Activated CD4-positive, alpha-beta memory T cell treated with anti-CD3 and anti-CD28 coated beads, Interleukin-2, amount 10 ng/mL, durations not matched to agents 7 days and 5 days (primary cell): ENCODE measurements at regions not wholly inside any gene's neighbourhood (a gene's known extent, or its start where the extent isn't known, plus 50 kb on each side); places are given as distances from the start of the nearest gene placed in this dataset.

Experiments
- CTCF ChIA-PET: fragments of 350-600 bp; sonication (Branson Sonifier 250); formaldehyde crosslinking; loops from one replicate; lab custom pipeline; 2021; ENCODE audit warnings: antibody characterized with exemption, inconsistent platforms; lab: Charles Lee
- POLR2A ChIA-PET: fragments of 350-600 bp; sonication (Branson Sonifier 250); formaldehyde crosslinking; loops from one replicate; lab custom pipeline; 2021; ENCODE audit warnings: antibody characterized with exemption; lab: Charles Lee
- DNase-seq: peaks from one replicate; pipeline ENCODE4 v3.0.0-alpha.2; 2020
- H3K27ac Mint-ChIP-seq: one replicate; pipeline ENCODE4 v1.8.0; 2021; ENCODE audit warnings: mild to moderate bottlenecking, mixed read lengths
- H3K27me3 Mint-ChIP-seq: one replicate; pipeline ENCODE4 v1.8.0; 2021; ENCODE audit warnings: mixed read lengths
- H3K36me3 Mint-ChIP-seq: one replicate; pipeline ENCODE4 v1.8.0; 2021; ENCODE audit warnings: low read depth, mixed read lengths
- H3K4me1 Mint-ChIP-seq: one replicate; pipeline ENCODE4 v1.8.0; 2021; ENCODE audit warnings: mixed read lengths
- H3K4me3 Mint-ChIP-seq: one replicate; pipeline ENCODE4 v1.8.0; 2021; ENCODE audit warnings: mild to moderate bottlenecking, mixed read lengths
- H3K9me3 Mint-ChIP-seq: one replicate; pipeline ENCODE4 v1.8.0; 2021; ENCODE audit warnings: mixed read lengths

DNA sequence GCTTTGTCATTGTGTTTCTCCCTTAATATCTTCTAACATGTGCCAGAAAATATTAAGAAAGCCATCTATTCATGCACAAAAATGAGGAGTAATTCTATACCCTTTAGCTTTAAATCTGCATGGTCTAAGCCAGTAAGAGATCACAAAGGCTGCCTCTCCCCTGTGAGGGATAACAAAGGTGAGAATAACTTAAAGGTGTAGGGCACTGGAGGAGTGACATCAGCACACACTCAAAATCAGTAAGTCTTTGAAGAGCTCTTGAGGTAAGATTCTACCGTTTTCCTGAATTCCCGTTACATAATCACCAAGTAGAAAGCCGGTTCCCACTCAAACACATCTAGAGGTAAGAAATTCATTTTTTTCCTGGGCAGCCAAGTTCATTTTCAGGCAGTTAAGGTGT, 123.9 kb upstream of the SULT1C3 start:
- Mint-ChIP-seq H3K4me3 (no peak overlapping the region), H3K9me3 (peaks cover 3% of the 10 kb centered on the region), H3K36me3 (no peaks in the 10 kb centered on the region), H3K27ac (no peak overlapping the region), H3K27me3 (no peaks in the 10 kb centered on the region), H3K4me1 (no peaks in the 10 kb centered on the region)
- CTCF ChIA-PET = no interaction called here
- POLR2A ChIA-PET = no interaction called here
- DNase-seq = no peak

DNA sequence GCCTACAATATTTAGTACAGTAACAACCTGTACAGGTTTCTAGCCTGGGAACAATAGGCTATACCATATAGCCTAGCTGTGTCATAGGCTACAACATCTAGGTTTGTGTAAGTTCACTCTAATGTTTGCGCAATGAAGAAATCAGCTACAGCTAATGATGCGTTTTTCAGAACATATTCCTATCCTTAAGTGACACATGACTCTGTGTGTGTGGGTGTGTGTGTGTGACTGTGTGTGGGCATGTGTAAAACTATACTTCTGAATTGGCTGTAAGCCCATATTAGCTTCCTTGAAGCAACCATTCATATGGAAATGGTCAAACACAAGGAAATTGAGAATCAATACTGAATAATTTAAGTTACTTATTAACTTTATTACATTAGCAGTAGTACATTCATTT, 120.8 kb upstream of the SULT1C3 start:
- Mint-ChIP-seq H3K27me3 (no peaks in the 10 kb centered on the region), H3K9me3 (no peaks in the 10 kb centered on the region), H3K4me3 (no peak overlapping the region), H3K36me3 (no peaks in the 10 kb centered on the region), H3K4me1 (no peaks in the 10 kb centered on the region), H3K27ac (no peak overlapping the region)
- ChIA-PET CTCF (interaction anchor here (1.3 kb wide), 1 partner anchor 22 kb away, joined by 3 read pairs; no protein-coding TSS in a partner anchor), POLR2A (no interaction called here)
- DNase-seq = no peak

GRCh38 chr2:108119492-108119891, 120.3 kb upstream of the SULT1C3 start:
- Mint-ChIP-seq H3K36me3 (no peaks in the 10 kb centered on the region), H3K4me3 (no peak overlapping the region), H3K27ac (no peak overlapping the region), H3K27me3 (no peaks in the 10 kb centered on the region), H3K4me1 (no peaks in the 10 kb centered on the region), H3K9me3 (no peaks in the 10 kb centered on the region)
- ChIA-PET CTCF (interaction anchor here (1.3 kb wide), 1 partner anchor 22 kb away, joined by 3 read pairs; no protein-coding TSS in a partner anchor), POLR2A (no interaction called here)
- DNase-seq = no peak

GRCh38 chr2:108124736-108125495, 114.9 kb upstream of the SULT1C3 start:
- Mint-ChIP-seq H3K27ac (no peak overlapping the region), H3K4me3 (no peak overlapping the region), H3K27me3 (no peaks in the 10 kb centered on the region), H3K9me3 (no peaks in the 10 kb centered on the region), H3K4me1 (no peaks in the 10 kb centered on the region), H3K36me3 (no peaks in the 10 kb centered on the region)
- ChIA-PET POLR2A (no interaction called here), CTCF (no interaction called here)
- no peak for DNase-seq

- Mint-ChIP-seq H3K27ac (no peak overlapping the region), H3K9me3 (no peaks in the 10 kb centered on the region), H3K4me1 (no peaks in the 10 kb centered on the region), H3K4me3 (no peak overlapping the region), H3K27me3 (no peaks in the 10 kb centered on the region), H3K36me3 (no peaks in the 10 kb centered on the region)
- ChIA-PET POLR2A (no interaction called here), CTCF (no interaction called here)
- DNase-seq = no peak
Observed at GRCh38 chr2:108125581-108125980, 114.2 kb upstream of the SULT1C3 start.

- ChIA-PET POLR2A (no interaction called here), CTCF (no interaction called here)
- Mint-ChIP-seq H3K4me3 (no peak overlapping the region), H3K36me3 (no peaks in the 10 kb centered on the region), H3K27ac (no peak overlapping the region), H3K9me3 (no peaks in the 10 kb centered on the region), H3K4me1 (no peaks in the 10 kb centered on the region), H3K27me3 (no peaks in the 10 kb centered on the region)
- DNase-seq = no peak
Observed at GRCh38 chr2:108128249-108128648, 111.5 kb upstream of the SULT1C3 start.

DNA sequence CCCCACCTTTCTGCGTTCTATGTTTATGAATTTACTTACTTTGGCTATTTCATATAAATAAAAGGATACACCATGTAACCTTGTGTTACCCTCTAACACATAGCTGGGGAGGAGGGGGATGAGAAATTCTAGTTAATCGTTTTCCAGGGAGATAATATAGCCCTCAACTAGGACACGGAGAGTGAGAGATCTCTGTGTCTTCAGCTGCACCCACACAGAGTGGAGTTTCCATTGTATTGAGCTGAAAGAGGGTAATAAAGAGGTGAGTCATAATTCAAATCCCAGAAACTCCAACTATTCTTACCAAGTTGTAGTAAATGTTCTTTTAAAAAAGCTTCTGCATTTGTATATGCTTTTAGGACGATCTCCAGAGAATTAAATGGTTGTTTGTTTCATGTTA, 110.1 kb upstream of the SULT1C3 start:
- no peak overlapping the region for H3K27ac Mint-ChIP-seq
- no peak for DNase-seq
- H3K9me3 Mint-ChIP-seq = no peaks in the 10 kb centered on the region
- no peaks in the 10 kb centered on the region for H3K27me3 Mint-ChIP-seq
- POLR2A ChIA-PET = no interaction called here
- CTCF ChIA-PET = no interaction called here
- no peaks in the 10 kb centered on the region for H3K36me3 Mint-ChIP-seq
- no peak overlapping the region for H3K4me3 Mint-ChIP-seq
- no peaks in the 10 kb centered on the region for H3K4me1 Mint-ChIP-seq

DNA sequence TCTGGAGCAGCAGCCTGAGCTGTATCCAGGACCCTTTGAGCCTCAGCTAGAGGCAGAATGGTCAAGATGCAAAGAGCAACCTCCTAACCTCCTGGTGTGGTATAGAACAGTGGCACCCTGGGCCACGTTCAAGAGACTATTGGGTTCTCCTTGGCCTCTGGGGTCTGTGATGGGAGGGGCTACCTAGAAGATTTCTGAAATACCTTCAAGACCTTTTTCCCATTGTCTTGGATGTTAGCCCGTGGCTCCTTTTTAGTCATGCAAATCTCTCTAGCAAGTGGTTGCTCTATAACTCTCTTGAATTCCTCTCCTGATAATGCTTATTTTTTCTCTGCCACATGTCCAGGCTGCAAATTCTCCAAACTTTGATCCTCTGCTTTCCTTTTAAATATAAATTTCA, 106.3 kb upstream of the SULT1C3 start:
- POLR2A ChIA-PET = no interaction called here
- H3K4me1 Mint-ChIP-seq = no peaks in the 10 kb centered on the region
- DNase-seq = no peak
- no peaks in the 10 kb centered on the region for H3K36me3 Mint-ChIP-seq
- no peak overlapping the region for H3K4me3 Mint-ChIP-seq
- no peaks in the 10 kb centered on the region for H3K9me3 Mint-ChIP-seq
- CTCF ChIA-PET = no interaction called here
- no peaks in the 10 kb centered on the region for H3K27me3 Mint-ChIP-seq
- H3K27ac Mint-ChIP-seq = no peak overlapping the region

DNA sequence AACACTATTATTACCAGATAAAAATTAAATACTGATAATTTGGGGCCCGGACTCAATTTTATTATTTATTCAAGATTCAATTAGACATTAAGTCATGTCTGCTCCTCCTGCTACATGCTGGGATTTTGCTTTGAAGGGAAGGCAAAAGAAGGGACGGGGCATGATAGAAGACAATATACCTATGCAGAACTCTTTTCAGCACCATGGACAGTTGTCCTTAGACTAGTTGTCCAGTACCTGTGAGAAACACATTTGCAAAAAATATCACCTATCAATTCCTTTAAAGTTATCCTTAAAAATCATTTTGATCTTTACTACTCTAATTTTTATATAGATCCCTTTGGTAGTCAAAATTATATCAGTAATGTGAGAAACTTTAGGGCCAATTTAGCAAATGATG, 100.2 kb upstream of the SULT1C3 start:
- Mint-ChIP-seq H3K4me1 (no peaks in the 10 kb centered on the region), H3K27me3 (peaks cover 2% of the 10 kb centered on the region), H3K27ac (no peak overlapping the region), H3K4me3 (no peak overlapping the region), H3K9me3 (no peaks in the 10 kb centered on the region), H3K36me3 (no peaks in the 10 kb centered on the region)
- CTCF ChIA-PET = no interaction called here
- DNase-seq = no peak
- POLR2A ChIA-PET = no interaction called here

GRCh38 chr2:108145557-108146326, 94.0 kb upstream of the SULT1C3 start:
- no peak overlapping the region for H3K4me3 Mint-ChIP-seq
- ChIA-PET POLR2A (no interaction called here), CTCF (no interaction called here)
- H3K9me3 Mint-ChIP-seq = no peaks in the 10 kb centered on the region
- H3K27ac Mint-ChIP-seq = no peak overlapping the region
- H3K27me3 Mint-ChIP-seq = peaks cover 2% of the 10 kb centered on the region
- DNase-seq = no peak
- H3K4me1 Mint-ChIP-seq = no peaks in the 10 kb centered on the region
- H3K36me3 Mint-ChIP-seq = no peaks in the 10 kb centered on the region

DNA sequence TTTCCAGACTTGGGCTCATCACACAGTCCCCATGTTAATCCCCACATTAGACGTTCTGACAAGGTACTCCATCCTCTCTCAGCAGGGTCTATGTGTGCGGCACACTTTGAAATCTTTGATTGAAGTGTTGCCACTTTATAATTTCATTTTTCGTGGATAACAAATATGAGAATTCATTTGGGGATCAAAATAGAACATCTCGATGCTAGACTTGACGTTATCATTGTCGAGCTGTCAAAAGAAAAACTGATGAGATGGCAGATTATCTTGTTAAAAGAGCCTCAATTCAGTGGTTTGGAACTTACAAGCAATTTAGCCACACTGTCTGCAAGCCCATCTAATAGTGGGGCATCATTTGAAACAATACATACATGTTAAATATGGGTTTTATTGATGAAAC, 91.2 kb upstream of the SULT1C3 start:
- no peak overlapping the region for H3K27ac Mint-ChIP-seq
- H3K9me3 Mint-ChIP-seq = no peaks in the 10 kb centered on the region
- ChIA-PET CTCF (no interaction called here), POLR2A (no interaction called here)
- peaks cover 2% of the 10 kb centered on the region for H3K27me3 Mint-ChIP-seq
- no peak overlapping the region for H3K4me3 Mint-ChIP-seq
- no peaks in the 10 kb centered on the region for H3K36me3 Mint-ChIP-seq
- no peak for DNase-seq
- no peaks in the 10 kb centered on the region for H3K4me1 Mint-ChIP-seq

DNA sequence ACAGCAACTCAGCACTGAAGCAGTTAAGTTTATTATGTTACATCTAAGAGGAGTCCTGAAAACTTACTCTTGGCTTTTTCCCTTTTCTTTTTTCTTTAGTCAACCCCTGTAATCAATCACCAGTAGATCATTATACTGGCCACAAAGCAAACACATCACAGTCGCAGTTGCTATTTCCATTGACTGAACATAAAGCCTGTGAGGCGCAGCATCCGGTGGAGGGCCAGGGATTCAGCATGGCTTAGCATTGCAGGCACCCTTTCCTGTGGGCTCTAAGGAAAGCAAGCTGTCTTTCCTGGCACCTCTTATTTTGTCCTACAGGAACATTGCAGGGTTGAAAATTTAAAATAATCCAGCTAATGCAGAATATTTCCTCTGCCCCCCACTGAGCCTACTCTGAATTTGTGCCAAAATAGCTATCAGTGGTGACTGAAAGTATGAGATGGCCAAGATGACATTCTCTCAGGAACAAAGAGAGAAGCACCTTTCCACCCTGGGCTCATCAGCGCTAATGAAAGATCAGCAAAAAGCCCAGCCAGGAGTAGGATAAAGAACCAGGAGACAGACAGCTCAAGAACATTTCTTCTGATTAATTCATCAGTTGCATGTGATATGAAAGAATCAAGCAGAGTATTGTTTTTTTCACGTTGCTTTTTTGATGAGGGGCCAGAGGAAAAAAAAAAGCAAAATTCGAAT, 85.3 kb upstream of the SULT1C3 start:
- H3K9me3 Mint-ChIP-seq = no peaks in the 10 kb centered on the region
- CTCF ChIA-PET = no interaction called here
- no peak overlapping the region for H3K4me3 Mint-ChIP-seq
- DNase-seq = no peak
- POLR2A ChIA-PET = no interaction called here
- no peaks in the 10 kb centered on the region for H3K4me1 Mint-ChIP-seq
- no peaks in the 10 kb centered on the region for H3K27me3 Mint-ChIP-seq
- no peaks in the 10 kb centered on the region for H3K36me3 Mint-ChIP-seq
- no peak overlapping the region for H3K27ac Mint-ChIP-seq

DNA sequence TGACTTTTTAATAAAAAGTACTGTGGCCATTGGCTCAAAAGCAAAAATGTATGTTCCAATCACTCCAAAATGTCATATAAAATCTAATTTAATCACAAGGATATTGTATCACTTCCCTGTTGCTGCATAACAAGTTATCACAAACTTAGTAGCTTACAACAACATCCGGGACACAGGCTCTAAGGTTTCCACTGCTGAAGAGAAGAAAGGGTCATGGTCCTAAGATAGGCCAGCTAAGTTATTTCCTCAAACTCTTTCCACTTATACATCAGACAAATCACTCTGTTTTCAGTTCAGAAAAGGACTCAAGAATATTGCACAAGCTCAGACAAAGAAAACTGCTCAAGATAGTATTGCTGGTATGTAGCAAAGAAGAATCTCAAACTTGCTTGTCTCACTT, 78.5 kb upstream of the SULT1C3 start:
- ChIA-PET CTCF (no interaction called here), POLR2A (no interaction called here)
- H3K4me1 Mint-ChIP-seq = no peaks in the 10 kb centered on the region
- H3K9me3 Mint-ChIP-seq = no peaks in the 10 kb centered on the region
- peaks cover 3% of the 10 kb centered on the region for H3K27me3 Mint-ChIP-seq
- H3K4me3 Mint-ChIP-seq = no peak overlapping the region
- H3K36me3 Mint-ChIP-seq = no peaks in the 10 kb centered on the region
- DNase-seq = no peak
- no peak overlapping the region for H3K27ac Mint-ChIP-seq
